Glomerular endothelial cell (primary cell): ENCODE measurements at regions not wholly inside any gene's neighbourhood (a gene's known extent, or its start where the extent isn't known, plus 50 kb on each side); places are given as distances from the start of the nearest gene placed in this dataset.

Source experiments
- DNase-seq: peaks from one replicate; pipeline ENCODE4 v3.0.0-alpha.2; 2011; ENCODE audit warnings: low read depth, low spot score; ENCODE audit errors: extremely low read depth

DNA sequence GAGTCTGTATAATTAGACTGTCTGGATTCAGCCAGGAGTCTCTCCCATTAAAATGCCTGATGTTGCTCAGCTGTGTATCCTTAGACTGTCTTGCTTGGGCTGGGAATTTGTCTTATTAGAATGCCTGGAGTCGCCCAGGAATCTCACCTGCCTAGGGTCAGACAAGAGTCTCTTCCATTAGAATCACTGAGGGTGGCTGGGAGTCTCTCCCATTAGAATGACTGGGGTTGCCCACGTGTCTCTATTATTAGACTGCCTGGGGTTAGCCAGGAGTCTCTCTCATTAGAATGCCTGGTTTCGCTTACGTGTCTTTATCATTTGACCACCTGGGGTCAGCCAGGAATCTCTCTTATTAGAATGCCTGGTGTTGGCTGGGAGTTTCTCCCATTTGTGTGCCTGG is 1450.0 kb downstream of the UQCRFS1 start:
- no peak for DNase-seq

DNA sequence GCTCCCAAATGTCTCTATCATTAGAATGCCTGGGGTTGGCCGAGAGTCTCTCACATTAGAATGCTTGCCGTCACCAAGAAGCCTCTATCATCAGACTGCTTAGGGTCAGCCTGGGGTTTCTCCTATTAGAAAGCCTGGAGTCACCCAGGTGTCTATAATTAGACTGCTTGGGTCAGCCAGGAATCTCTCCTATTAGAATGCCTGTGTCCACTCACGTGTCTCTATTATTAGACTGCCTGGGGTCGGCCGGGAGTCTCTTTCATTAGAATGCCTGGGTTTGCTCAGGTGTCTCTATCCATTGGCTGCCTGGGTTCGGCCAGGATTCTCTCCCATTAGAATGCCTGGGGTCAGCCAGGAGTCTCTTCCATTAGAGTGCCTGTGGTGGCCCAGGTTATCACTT is 1453.1 kb downstream of the UQCRFS1 start:
- DNase-seq: no peak

DNA sequence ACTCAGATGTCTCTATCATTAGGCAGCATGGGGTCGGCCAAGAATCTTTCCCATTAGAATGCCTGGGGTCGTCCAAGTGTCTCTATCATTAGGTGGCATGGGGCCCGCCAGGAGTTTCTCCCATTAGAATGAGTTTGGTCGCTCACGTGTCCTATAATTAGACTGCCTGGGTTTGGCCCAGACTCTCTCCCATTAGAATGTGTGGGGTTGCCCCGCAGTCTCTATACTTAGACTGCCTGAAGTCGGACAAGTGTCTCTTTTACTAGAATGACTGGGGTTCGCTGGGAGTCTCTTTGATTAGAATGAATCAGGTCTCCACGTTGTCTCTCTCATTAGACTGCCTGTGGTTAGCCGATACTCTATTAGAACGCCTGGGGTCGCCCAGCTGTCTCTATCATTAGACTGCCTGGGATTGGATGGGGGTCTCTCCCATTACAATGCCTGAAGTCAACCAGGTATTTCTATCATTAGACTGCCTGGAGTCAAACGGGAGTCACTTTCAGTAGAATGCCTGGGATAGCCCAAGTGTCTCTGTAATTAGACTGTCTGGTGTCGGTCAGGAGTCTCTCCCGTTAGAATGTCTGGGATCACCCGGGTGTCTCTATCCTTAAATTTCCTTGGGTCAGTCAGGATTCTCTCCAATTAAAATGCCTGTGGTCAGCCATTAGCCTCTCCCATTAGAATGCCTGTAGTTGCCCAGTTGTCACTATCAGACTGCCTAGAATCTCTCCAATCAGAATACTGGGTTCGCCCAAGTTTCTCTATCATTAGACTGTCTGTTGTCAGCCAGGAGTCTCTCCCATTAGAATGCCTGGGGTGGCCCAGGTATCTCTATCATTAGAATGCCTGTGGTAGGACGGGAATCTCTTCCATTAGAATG is 1454.1 kb downstream of the UQCRFS1 start:
- no peak for DNase-seq

DNA sequence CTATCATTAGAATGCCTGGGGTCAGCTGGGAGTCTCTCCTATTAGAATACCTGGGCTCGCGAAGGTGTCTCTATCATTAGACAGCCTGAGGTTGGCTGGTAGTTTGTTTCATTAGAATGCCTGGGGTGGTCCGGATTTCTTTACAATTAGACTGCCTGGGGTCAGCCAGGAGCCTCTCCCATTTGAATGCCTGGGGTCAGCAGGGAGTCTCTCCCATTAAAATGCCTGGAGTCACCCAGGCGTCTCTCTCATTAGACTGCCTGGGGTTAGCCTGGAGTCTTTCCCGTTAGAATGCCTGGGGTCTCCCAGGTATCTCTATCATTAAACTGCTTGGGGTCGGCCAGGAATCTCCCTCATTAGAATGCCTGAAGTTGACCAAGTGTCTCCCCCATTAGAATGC is 1458.3 kb downstream of the UQCRFS1 start:
- DNase-seq: no peak

DNA sequence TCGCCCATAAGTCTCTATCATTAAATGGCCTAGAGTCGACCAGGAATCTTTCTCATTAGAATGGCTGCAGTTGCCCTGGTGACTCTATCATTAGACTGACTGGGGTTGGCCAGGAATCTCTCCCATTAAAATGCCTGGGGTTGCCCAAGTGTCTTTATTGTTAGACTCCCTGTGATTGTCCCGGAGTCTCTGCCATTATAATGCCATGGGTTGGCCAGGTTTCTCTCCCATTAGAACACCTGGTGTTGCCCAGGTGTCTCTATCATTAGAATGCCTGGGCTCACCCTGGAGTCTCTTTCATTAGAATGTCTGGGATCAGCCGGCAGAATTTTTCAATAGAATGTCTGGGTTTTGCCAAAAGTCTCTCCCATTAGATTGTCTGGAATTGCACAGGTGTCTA is 1459.3 kb downstream of the UQCRFS1 start:
- DNase-seq: no peak

DNA sequence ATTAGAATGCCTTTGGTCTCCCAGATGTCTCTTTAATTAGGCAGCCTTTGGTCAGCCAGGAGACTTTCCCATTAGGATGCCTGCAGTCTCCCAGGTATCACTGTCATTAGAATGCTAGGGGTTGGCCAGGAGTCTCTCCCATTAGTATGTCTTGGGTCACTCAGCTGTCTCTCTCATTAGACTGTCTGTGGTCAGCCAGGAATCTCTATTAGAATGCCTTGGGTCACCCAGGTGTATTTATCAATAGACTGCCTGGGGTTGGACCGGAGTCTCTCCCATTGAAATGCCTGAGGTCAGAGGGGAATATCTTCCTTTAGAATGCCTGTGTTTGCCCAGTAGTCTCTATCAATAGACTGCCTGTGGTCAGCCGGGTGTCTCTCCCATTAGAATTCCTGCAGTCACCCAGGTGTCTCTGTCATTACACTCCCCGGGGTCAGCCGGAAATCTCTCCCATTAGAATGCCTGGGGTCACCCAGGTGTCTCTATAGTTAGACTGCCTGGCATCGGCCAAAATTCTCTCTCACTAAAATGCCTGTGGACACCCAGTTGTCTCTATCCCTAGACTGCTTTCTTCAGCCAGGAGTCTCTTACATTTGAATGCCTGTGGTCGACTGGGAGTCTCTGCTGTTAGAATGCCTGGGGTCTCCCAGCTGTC is 1460.3 kb downstream of the UQCRFS1 start:
- no peak for DNase-seq

DNA sequence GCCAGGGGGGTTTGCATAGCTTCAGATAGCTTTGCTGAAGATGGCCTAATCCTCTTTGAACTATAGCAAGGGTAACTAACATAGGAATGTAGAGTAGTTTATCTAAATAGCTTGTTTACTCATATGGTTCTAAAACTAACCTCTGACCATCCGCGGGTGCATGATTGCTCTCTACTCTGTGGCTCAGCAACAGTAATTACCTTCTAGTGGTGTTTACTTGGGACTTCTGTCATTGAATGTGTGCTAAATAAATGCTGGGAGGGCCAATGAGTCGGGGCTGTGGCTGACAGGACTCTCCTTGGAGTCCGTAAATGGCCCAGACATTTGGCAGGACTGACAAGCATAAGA is 1461.9 kb downstream of the UQCRFS1 start:
- DNase-seq: no peak

DNA sequence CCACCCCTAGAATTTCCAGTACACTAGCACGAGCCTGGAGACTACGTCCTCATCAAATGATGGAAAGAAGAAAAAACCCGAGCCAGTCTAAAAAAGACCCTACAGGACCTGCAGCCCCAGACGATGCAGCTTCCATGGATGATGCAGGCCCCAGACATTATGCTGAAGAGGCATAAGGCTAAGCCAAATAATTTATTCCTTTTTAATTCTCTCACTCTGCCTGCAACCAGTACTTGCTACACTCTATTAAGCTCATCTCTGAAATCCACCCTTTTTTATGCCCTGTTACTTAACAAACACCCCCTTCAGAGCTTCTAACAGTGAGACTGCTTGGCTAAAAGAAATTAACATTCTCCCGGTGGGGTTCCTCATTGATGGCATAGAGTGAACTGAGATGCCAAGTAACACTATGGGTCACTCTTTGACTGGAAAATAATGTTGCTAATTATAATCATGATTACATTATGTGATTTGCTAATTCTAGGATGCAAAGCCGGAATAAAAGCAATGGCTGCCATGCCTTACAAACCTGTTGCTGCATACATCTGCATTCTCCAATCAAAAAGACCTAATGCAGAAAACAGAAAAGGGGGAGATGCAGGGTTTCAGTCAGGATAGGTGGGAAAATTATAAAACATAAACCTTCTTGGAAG is 1462.4 kb downstream of the UQCRFS1 start:
- no peak for DNase-seq

DNA sequence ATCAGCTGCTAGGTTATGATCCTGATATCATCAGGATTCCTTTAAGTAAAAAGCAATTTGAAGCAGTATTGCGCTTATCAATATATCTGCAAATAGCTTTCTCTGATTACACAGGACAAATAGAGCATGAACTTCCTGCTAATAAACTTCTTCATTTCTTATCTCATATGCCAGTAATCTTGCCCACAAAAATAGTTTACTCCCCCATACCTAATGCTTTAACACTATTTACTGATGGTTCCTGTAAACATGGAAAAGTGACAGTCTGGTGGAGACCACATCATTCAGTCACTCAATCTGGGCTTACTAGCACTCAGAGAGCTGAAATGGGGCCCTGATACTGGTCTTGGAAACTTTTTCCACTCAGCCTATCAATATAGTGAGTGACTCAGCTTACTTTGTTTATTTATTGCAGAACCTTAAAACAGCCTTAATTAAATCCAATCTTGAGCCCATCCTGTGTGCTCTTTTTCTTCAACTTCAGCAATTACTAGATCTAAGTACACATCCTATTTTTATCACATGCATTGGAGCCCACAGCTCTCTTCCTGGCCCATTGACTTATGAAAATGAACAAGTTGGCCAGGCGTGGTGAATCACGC is 1464.3 kb downstream of the UQCRFS1 start:
- DNase-seq: no peak

DNA sequence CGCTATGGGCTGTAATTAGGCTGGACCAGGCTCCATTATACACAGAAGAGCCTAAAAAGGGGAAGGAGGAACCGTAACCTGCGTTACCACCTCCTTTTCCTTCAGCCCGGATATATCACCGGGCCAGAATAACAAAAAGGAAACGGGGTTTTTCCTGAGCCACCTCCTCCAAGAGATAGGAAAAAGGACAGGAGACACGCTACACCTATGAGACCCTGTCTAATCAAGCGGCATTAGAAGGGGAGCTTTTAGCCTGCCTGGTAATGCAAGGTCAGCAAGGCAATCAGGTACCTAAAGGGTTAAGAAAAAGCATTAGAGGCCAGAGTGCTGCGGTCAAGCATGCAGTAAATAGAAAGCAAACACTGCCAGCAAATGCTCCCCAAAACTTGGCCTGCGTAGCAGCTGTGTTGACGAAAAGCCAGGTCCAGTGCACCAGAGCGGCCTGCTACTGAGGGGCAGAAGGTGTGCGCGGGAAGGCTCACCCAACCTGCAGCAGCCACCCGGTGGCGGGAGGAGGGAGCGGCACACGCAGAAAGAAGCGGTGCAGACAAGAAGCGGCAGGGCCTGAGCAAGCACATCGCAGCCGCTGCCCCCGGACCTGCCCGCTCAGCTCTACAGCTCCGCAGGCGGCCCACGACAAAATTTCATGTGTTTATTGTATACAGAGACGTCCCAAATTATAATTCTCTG is 1466.1 kb downstream of the UQCRFS1 start:
- DNase-seq: no peak

DNA sequence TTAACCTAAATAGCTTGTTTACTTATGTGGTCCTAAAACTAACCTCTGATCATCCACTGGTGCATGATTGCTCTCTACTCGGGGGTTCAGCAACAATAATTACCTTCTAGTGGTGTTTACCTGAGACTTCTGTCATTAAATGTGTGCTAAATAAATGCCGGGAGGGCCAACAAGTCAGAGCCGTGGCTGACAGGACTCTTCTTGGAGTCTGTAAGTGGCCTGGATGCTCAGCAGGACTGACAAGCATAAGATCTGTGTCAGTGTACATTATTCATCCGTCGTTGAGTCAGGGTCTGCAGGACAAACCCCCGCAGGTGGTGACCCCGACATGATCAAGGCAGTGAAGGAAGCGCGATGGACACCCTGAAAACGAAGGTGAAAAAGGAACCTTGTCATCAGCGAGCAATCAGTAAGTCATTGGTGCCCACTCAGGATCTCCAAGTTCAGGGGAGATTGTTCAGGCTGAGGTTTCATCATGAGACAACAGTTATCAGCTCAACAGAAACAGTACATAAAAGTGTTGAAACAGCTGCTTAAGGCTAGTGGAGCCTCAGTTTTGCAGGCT is 1466.9 kb downstream of the UQCRFS1 start:
- DNase-seq: no peak

DNA sequence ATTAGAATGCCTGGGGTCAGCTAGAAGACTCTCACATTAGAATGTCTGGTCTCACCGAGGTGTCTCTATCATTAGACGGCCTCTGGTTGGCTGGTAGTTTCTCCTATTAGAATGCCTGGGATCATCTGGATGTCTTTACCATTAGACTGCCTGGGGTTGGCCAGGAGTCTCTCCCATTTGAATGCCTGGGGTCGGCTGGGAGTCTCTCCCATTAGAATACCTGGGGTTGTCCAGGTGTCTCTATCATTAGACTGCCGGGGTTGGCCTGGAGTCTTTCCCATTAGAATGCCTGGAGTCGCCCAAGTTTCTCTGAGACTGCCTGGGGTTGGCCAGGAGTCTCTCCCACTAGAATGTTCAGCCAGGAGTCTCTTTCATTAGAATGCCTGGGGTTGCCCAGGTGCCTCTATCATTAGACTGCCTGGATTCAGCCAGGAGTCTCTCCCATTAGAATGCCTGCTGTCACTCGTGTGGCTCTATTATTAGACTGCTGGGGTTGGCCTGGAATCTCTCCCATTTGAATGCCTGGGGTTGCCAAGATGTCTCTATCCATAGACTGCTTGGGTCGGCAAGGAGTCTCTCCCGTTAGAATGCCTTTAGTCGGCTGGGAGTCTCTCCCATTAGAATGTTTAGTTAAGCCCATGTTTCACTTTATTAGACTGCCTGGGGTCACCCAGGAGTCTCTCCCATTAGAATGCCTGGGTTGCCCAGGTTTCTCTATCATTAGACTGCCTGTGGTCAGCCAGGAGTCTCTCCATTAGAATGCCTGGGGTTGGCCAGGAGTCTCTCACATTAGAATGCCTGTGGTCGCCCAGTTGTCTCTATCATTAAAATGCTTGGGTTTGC is 1467.8 kb downstream of the UQCRFS1 start:
- DNase-seq: no peak

DNA sequence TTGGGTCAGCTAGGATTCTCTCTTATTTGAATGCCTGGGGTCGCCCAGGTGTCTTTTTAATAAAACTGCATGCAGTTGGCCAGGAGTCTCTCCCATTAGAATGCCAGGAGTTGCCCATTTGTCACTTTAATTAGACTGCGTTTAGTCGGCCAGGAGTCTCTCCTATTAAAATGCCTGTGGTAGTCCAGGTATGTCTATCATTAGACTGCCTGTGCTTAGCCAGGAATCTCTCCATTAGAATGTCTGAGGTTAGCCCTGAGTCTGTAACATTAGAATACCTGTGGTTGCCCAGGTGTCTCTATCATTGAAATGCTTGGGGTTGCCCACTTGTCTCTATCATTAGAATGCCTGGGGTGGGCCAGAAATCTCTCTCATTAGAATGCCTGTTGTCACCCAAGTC is 1470.9 kb downstream of the UQCRFS1 start:
- DNase-seq: no peak

DNA sequence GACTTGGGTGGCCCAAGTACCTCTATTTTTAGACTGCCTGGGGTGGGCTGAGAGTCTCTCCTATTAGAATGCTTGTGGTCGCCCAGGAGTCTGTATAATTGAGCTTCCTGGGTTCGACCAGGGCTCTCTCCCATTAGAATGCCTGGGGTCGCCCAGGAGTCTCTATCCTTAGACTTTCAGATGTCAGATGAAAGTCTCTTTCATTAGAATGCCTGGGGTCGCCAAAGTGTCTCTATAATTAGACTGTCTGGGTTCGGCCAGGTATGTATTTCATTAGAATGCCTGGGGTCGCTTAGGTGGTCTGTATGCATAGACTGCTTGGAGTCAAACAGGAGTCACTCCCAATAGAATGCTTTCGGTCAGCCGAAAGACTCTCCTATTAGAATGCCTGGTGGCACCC is 1471.7 kb downstream of the UQCRFS1 start:
- no peak for DNase-seq

DNA sequence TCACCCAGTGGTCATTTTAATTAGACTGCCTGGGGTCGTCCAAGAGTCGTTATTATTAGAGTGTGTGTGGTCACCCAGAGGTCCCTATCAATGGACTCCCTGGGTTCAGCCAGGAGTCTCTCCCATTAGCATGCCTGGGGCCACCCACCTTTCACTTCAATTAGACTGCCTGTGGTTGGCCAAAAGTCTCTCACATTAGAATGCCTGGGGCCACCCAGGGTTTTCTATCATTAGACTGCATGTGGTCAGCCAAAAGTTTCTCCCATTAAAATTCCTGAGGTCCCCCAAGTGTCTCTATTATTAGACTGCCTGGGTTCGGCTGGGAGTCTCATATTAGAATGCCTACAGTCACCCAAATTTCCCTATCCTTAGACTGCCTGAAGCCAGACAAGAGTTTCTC is 1472.6 kb downstream of the UQCRFS1 start:
- no peak for DNase-seq

DNA sequence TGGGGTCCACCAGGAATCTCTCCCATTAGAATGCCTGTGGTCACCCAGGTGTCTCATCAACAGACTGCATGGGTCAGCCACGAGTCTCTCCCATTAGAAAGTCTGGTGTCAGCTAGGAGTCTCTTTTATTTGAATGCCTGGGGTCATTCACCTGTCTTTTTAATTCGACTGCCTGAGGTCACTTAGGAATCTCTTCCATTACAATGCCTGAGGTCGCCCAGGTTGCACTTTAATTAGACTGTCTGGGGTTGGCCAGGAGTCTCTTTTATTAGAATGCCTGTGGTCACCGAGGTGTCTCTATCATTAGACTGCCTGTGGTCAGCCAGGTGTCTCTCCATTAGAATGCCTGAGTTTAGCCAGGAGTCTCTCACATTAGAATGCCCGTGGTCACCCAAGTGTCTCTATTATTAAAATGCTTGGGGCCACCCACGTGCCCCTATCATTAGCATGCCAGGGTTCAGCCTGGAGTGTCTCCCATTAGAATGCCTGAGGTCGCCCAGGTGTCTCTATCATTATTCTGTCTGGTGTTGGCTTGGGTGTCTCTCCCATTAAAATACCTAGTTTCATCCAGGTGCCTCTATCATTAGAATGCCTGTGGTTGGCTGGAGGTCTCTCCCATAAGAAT is 1474.3 kb downstream of the UQCRFS1 start:
- no peak for DNase-seq

DNA sequence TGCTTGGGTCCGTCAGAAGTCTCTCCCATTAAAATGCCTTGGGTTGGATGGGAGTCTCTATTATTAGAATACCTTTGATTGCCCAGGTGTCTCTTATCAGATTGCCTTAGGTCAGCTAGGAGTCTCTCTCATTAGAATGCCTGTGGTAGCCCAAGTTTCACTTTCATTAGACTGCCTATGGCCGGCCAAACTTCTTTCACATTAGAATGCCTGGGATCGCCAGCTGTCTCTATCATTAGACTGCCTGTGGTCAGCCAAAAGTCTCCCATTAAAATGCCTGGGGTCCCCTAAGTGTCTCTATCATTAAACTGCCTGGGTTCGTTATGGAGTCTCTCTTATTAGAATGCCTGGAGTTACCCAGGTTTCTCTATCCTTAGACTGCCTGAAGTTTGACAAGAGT is 1476.7 kb downstream of the UQCRFS1 start:
- no peak for DNase-seq

DNA sequence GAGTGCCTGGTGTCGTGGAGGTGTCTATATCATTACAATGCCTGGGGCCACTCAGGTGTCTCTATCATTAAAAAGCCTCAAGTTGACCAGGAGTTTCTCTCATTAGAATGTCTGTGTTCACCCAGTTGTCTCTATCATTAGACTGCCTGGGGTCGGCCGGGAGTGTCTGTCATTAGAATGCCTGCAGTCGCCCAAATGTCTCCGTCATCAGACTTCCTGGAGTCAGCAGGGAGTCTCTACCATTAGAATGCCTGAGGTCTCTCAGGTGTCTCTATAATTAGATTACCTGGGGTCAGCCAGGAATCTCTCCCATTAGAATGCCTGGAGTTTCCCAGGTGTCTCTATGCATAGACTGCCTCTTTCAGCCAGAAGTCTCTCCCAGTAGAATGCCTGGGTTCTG is 1477.6 kb downstream of the UQCRFS1 start:
- DNase-seq: no peak

DNA sequence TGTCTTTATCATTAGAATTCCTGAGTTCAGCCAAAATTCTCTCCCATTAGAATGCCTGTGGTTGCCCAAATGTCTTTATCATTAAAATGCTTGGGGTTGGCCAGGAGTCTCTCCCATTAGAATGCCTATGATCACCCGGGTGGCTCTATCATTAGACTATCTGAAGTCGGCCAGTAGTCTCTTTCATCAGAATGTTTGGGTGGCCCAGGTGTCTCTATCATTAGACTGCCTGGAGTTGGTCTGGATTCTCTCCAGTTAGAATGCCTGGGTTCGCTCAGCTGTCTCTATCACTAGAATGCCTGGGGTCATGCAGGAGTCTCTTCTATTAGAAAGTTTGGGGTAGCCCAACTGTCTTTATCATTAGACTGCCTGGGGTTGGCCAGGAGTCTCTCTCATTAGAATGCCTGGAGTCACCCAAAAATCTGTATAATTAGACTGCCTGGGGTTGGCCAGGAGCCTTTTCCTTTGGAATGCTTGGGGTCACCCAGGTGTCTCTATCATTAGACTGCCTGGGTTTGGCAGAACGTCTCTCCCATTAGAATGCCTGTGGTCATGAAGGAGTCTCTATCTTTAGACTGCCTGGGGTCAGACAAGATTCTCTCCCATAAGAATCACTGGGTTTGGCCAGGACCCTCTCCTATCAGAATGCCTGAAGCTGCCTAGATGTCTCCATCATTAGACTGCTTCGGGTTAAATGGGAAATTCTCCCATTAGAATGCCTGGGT is 1478.3 kb downstream of the UQCRFS1 start:
- no peak for DNase-seq
